ENCODE measurements at regions not wholly inside any gene's neighbourhood (a gene's known extent, or its start where the extent isn't known, plus 50 kb on each side); places are given as distances from the start of the nearest gene placed in this dataset.

GRCh38 chr21:16078382-16078781, 348.6 kb downstream of the USP25 start:
- TF ChIP-seq CTCF (IDR thresholded peaks at IDR 0.05), result no peak
- TF ChIP-seq POLR2A (IDR thresholded peaks at IDR 0.05), result no peak
